Posterior cingulate gyrus (tissue), 11 donors: ENCODE measurements at regions not wholly inside any gene's neighbourhood (a gene's known extent, or its start where the extent isn't known, plus 50 kb on each side); places are given as distances from the start of the nearest gene placed in this dataset.
"Not testable (repeated sequence)": the region's sequence is repeated elsewhere in the genome, so short reads cannot be mapped to it uniquely, and the experiment has no call there.

Experiments used
- DNase-seq, 10 donors: peaks; one replicate each; pipeline versions ENCODE4 v3.0.0 to v3.0.0-alpha.2; 2020 to 2021; ENCODE audit warnings: mixed read lengths in 3 of 10
- intact Hi-C: fragments of 100-400 bp; cut with DNase I; formaldehyde crosslinking; loops from one replicate; pipeline ENCODE4 v1.15.1; 2023

GRCh38 chr16:85213926-85214675, 101.8 kb upstream of the CIBAR2 start:
- peak in 1 of 10 donors; percentile 62 for DNase-seq
- intact Hi-C loops = no loop called here

GRCh38 chr16:85215478-85216118, 103.3 kb upstream of the CIBAR2 start:
- no peak for DNase-seq
- intact Hi-C loops = no loop called here

DNA sequence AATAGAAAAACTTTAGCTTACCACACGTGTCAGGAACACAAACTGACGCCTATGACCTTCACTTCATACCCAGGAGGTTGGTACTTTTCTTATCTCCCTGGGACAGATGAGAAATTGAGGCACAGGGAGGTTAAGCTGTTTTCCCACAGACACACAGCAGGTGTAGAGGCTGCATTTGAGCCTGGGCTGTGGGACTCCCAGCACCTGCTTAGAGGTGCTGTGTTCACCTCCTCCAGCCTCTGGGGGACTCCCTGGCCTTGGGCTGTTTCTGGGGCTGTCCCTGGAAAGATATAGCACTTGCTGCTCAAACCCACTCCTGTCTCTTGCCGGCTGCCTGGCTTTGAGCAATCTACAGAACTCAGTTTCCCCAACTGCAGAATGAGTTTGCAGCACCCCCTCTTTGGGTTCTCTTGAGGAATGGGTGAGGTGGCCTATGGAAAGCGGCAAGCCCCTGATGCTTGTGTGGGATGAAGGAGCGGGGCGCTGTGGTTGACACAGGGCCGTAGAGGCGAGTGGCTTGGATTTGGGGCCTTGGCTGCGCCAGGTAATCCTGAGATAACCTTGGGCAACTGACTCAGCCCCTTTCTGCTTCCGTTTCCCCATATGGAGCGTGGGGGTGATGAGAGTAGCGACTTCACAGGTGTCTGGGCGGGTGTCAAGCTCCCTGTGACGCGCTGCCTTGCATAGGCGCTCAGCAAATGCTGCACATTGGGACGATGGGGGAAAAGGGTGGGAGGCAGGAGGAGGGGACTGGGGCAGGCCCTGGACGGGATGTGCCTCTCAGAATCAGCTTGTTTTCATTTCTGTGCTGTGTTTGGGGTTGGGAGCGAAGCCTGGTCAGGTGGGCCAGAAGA, 104.5 kb upstream of the CIBAR2 start:
- DNase-seq = peak in 7 of 10 donors; percentile 32 to 93 (median 53)
- intact Hi-C loops = no loop called here

DNA sequence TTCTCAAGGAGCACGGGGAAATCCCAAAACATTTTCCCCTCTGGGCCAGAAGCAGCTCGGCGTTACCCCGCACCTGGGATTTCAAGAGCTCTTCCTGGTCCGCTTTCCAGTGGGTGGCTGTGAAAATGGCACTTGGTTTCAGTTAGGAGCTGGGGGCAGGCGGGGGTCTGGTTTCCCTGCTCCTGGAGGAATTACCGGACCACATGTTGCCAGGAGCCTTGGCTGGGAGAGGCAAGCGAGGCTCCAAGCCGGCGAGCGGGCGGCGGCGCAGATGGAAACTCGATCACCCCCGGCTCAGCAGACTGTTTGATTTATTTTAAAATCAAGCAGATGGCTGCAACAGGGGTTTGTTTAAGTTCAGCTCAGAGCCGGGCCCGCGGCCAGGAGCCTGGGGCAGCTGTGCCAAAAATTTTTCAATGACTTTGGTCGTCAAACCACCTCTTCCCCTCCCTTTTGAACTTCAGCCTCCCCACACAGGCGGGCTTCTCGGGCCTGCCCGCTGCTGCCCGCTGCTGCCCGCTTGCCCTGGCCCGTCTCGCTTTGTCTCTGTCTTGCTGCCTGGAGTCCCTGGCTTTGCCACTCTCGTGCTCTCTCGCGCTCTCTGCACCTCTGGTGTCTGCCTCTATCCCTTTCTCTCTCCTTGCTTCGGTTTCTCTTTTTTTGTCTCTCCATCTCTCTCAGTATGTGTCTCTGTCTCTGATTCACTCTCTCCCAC, 108.0 kb upstream of the CIBAR2 start:
- intact Hi-C loops = no loop called here
- peak; percentile 35 to 97 (median 73) for DNase-seq

GRCh38 chr16:85220964-85221731, 108.9 kb upstream of the CIBAR2 start:
- no peak for DNase-seq
- intact Hi-C loops = no loop called here

- intact Hi-C loops = no loop called here
- no peak for DNase-seq
Observed at GRCh38 chr16:85221771-85222154, 109.5 kb upstream of the CIBAR2 start.

DNA sequence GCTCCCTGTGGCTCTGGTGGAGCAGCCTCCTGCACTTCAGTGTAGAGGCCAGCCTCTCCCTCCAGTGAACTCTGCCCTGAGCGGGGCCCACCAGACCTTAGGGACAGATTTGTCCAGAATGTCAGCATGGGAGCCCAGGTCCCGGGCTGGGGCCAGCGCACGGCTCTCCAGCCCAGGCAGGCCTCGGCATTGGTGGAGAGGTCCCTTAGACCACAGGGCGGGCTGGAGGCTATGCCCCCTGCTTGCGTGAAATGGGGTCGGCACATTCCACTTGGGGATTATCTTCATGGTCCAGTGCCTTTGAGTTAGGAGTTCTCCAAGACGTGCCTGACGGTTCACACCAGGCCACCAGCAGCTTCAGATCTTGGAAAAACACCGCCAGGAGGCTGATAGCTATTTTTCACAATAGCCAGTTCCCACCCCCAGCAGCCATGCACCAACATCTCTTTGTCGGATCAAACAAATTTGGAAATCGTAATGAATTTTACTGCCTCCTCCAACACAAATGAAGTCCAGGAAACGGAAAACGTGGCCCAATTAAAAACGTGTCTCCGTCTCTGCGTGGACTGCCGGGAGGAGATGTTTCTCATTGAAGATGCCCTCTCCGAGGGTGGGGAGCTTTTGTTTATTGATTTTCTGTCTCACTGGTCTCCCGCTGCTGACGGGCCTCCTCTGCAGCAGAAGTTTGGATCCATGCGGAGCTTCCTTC, 110.0 kb upstream of the CIBAR2 start:
- intact Hi-C loops = no loop called here
- DNase-seq = no peak

DNA sequence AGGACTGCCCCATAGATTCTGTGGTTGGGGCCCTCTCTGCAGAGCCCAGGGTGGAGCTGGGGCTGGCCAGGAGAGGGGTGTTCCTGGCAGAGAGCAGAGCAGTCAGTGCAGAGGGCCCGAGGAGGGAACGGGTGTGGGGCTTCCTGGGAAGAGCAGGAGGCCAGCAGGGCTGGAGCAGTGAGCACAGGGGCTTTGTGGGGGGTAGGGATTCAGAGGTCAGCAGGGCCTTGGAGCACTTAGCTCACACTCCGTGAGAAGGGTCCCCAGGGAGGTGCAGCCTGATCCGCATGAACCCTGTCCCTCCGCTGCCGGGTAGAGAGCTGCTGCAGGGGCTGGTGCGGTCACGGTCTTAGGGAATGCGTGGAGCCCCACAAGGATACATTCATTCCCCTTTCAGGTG, 113.0 kb upstream of the CIBAR2 start:
- intact Hi-C loops = no loop called here
- DNase-seq = no peak

- no peak for DNase-seq
- intact Hi-C loops = no loop called here
Observed at GRCh38 chr16:85225721-85226120, 113.4 kb upstream of the CIBAR2 start.

DNA sequence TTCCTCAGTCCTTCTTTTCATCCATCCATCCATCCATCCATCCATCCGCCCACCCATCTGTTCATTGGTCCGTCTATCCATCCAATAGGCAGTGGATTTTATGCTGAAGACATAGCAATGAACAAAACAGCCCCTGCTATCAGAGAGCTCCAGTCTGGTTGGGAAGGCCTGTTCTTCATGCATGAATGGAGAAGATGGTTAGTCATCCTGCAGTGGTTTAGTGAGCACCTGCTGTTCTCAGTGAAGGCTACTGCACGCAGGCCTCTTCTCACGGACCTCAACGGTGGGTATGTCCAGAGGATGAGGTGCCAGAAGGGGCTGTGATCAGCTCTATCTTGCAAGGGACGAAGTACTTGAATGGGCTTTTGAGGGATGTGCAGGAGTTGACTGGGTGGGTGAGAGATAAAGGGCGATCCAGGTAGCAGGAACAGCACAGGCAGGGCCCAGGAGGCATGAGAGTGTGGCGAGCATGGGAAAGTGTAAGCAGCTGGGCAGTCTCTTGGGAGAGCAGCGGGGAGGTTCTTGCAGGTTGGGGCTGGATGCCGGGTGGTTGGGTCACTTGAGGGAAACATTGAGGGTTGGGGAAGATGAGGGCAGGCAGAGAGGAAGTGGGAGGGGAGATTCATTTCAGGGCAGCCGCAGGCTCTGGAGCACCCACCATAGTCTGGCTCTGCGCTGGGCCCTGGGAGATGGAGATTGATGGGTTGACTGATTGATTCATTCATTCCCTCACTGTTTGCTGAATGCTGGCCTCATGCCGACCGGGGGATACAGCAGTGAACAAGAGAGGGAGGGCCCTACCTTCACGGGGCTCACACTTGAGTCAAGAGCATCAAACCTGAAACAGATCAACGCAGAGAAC, 115.0 kb upstream of the CIBAR2 start:
- intact Hi-C loops = no loop called here
- no peak for DNase-seq

- intact Hi-C loops = no loop called here
- DNase-seq = peak in 2 of 10 donors; percentile 83 to 91
Observed at GRCh38 chr16:85227946-85228862, 115.9 kb upstream of the CIBAR2 start.

DNA sequence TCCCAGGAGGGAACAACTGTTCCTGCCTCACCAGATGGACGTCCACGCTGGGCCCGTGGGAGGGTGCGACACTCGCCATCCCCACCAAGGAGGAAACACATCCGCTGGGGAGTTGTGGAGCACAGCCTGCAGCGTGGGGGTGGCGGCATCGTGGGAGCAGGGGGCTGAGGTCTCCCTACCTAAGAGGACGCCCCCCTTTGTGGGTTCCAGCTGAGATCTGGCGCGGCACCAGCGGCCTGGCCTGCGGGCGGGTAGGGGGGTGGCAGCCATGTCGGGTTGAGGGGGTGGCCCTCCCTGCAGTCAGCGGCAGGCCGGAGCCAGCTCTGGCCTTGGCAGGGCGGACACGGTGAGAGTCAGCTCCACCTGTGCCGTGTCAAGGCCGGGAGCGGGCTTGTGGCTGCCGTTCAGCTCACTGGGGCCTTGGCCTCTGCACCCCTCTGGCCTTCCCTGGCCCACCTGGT, 116.7 kb upstream of the CIBAR2 start:
- DNase-seq = peak in 2 of 10 donors; percentile 47 to 81
- intact Hi-C loops = no loop called here

- intact Hi-C loops = loop anchor here (10.0 kb wide), 1 partner anchor 115 kb away; the partner anchor contains the start of gene CIBAR2
- no peak for DNase-seq
Observed at GRCh38 chr16:85229869-85230462, 117.7 kb upstream of the CIBAR2 start.

GRCh38 chr16:85230764-85231383, 118.6 kb upstream of the CIBAR2 start:
- intact Hi-C loops = loop anchor here (10.0 kb wide), 1 partner anchor 116 kb away; the partner anchor contains the start of gene CIBAR2
- DNase-seq = not testable (repeated sequence)

DNA sequence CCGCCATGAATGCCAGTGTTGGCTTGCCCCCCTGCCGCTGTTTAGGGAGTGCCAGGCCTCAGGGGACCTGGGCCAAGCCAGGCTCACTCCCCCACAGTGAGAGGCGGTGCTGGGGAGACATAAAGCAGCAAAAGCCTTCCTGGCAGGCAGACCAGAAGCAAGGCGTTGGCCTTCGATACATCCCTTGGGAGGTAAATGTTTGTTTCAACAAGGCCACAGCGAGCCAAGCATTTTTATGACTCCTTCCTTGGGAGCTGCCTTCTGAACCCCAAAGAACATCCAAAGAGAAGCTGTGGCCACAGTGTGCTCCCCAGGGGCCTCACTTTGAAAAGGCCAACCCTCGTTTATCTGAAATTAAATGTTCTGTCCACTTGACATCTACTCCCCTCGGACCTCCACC, 119.7 kb upstream of the CIBAR2 start:
- intact Hi-C loops = loop anchor here (10.0 kb wide), 1 partner anchor 117 kb away; the partner anchor contains the start of gene CIBAR2
- DNase-seq = no peak
